ENCODE measurements at regions not wholly inside any gene's neighbourhood (a gene's known extent, or its start where the extent isn't known, plus 50 kb on each side); places are given as distances from the start of the nearest gene placed in this dataset.
"Not testable (repeated sequence)": the region's sequence is repeated elsewhere in the genome, so short reads cannot be mapped to it uniquely, and the experiment has no call there.

- DNase-seq: no peak
Measured at GRCh38 chr1:189726806-189727205, 750.9 kb downstream of the BRINP3 start.

DNA sequence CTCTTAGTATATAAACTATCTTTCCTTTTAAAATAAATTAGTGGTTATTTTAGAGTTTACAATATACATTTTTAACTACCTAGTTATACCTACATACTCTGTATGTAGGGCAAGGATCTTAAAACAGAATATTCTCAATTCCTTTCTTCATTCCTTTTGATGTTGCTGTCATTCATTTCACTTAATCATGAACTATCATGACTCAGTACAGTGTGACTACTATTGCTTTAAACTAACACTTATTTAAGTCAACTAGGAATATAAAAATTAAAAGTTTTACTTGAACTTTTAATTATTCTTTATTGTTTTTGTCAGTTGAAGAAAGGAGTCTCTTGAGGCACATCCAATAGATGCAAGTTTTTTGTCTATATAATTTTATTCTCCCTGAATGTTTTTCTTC, 726.4 kb downstream of the BRINP3 start:
- no peak for DNase-seq

- DNase-seq: no peak
Measured at GRCh38 chr1:189752461-189752995, 725.1 kb downstream of the BRINP3 start.

DNA sequence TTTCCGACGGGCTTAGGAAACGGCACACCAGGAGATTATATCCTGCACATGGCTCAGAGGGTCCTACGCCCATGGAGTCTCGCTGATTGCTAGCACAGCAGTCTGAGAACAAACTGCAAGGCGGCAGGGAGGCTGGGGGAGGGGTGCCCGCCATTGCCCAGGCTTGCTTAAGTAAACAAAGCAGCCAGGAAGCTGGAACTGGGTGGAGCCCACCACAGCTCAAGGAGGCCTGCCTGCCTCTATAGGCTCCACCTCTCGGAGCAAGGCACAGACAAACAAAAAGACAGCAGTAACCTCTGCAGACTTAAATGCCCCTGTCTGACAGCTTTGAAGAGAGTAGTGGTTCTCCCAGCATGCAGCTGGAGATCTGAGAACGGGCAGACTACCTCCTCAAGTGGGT, 722.6 kb downstream of the BRINP3 start:
- not testable (repeated sequence) for DNase-seq

DNA sequence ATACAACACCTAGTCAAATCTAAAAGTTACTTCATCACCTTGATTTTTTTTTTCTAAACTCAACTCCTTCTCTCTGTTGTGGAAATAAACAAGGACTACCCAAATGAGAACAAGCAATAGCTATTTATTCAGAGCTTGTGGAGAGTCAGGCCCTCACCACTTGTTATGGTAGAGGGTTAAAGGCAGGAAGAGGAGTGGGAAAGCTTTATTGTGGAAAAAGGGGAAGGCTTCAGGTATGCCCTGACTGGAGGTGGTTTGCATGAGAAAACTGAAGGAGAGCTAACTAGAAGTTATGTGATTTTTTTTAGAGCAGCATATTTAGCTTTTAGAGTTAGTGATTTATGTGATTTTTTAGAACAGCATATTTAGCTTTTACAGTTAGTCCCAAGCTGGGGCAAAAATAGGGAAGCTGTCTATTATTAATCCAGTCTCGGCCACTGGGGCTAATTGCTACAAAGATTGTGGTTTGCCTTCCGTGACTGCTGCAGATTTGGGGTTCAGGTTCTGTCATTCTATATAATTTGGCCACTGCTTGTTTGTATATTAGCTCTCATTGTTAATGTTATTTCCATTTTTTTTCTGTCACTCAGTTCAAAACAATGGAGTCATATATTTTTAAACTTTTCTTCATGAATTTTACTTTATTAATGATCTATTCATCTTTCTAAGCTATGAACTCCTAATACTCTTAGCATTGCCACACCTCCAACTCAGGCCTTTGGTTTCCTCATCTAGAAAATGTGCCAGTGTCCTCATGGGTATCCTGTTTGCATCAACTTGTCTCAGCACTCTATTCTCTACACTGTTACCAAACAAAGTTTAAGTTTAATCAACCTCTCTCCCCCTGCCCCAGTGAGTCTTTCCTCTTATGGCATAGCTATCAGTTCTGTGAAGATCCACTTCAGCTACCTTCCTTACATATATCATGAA, 713.0 kb downstream of the BRINP3 start:
- DNase-seq: no peak

GRCh38 chr1:189769448-189769847, 708.2 kb downstream of the BRINP3 start:
- DNase-seq: no peak

GRCh38 chr1:189774721-189775287, 702.9 kb downstream of the BRINP3 start:
- DNase-seq: no peak

- DNase-seq: no peak
Measured at GRCh38 chr1:189775343-189775742, 702.3 kb downstream of the BRINP3 start.

DNA sequence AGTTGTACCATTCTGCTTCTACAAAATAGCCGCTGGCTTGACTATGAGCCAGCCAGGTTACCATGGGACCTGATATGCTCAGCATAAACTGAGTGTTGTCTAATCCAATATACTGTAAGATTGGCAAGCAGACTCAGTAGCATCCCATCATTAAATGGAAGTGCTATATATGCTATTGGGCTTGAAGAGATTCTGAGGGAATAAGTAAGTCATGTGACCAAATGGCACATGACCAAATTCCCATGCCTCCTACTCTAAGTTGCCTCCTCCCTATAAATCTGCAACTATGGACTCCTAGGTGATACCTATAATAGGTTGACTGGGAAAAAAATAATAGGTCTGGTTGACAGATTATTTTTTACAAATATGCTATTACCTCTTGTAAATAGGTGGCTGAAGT, 698.6 kb downstream of the BRINP3 start:
- no peak for DNase-seq

- DNase-seq: no peak
Measured at GRCh38 chr1:189782295-189782694, 695.4 kb downstream of the BRINP3 start.

DNA sequence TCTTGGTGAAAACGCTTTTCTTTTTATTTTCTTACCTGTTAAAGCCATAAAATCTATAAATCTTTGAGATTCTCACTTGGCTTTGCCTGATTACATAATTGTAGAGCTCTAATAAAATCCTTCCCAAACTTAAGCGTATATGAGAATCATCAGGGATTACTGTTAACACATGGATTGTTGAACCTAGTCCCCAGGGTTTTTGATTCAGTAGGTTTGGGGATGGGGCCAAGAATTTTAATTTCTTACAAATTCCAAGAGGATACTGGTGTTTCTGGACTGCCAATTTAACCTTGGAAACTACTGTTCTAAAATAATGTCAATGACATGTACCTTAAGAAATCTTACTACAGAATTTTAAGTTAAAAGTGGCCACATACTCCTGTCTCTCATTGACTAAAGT, 694.2 kb downstream of the BRINP3 start:
- DNase-seq: no peak

DNA sequence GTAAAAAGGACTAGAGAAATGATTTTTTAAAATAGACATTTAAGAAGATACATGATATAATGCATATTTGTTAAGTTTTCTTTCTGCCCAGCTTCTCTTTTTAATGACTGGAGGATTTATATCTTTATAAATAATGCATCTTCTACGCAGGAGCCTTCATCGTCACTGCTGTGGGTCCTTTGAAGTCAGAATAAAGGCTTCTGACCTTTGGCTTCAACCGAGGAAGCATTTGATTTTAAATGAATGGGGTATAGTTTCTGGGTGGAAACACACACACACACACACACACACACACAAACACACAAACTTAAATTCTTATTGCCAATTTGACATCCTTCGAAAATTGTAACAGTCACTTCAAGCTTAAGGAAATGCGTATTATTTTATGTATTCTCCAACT, 690.9 kb downstream of the BRINP3 start:
- no peak for DNase-seq

DNA sequence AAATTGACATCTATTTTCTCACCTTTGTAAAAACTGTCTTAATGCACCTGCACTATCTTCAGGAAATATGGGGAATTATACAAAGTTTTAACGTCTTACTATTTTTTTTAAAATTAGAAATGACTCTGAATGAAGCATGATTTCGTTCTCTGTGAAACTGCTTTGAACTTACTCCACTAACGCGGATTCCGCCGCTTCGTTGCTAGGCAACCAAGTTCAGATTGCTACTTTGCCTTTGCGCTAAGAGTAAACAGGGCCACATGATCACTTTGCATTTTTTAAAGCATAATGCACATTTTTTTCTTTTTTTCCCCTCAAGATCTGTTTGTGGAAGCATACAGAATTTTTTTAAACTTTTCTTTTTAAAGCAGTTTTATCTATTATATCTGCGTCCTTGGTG, 690.5 kb downstream of the BRINP3 start:
- DNase-seq: no peak

DNA sequence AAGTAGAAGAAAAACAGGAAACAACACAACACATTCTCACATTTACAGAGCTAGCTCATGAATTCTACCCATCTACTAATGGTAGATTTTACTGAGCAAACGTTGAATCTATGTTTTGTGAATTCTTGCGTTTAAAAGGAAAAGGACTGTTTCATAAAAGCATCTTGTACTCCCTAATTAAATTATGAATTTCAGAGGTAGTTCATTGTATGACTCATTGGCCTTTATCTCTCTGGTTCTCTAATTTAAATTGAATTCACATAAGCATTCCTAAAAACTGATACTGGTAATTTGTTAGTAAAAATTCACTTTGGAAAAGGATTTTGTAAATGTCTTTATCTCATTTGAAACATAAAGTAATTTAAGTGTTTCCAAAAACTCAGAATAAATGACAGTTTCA, 687.3 kb downstream of the BRINP3 start:
- DNase-seq: no peak

DNA sequence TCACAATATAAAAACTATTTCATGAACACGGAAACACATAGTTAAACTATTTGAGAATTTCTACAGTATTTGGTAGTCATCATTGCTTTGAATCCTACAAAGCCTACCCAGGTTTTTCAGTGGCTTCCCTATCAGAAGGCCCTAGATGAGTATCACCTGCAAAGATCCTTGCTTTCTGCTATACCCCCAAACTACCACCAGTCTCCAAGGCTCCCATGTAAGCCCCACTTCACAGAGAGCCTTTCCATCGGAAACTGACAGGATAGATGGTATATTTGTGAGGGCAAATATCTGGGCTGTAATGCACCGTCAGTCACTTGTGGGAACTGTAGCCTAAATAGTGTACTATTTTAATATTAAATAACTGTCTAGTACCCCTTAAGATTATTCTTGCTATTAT, 674.3 kb downstream of the BRINP3 start:
- no peak for DNase-seq

- no peak for DNase-seq
Measured at GRCh38 chr1:189804352-189804751, 673.3 kb downstream of the BRINP3 start.

DNA sequence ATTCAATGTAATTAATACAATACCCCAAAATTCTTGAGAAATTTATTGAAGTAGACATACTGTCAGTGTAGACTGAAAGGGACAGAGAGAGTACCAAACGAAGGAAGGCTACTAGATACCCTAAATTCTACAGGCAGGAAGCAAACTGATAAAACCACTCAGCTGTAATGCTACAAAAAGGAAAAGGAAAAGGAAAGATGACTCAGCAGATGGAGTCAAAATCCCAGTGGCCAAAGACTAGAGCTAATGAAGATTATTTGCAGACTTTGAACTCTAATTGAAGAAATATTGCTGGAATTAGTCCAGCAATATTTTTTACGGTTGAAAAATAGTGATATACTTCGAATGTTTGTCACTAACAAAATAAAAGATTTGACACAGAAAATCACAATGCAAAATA, 671.9 kb downstream of the BRINP3 start:
- DNase-seq: no peak

- not testable (repeated sequence) for DNase-seq
Measured at GRCh38 chr1:189810639-189811038, 667.0 kb downstream of the BRINP3 start.

DNA sequence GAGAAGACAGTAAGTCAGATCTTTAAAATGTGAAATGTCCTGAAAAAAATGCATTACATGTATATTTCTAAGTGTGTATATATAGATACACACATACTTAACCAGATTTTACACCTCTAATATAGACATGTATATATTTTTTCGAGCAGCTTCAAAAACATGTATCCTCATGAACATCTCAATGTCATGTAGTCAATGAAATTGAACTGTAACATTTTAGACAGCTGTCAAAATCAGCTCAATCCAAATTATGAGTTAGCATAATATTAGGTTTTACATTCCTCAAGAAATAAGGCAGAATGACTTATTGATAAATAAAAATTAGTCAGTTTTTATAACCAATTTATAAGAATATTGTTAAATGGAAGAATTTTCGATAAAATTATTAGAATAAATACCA, 665.7 kb downstream of the BRINP3 start:
- no peak for DNase-seq

- no peak for DNase-seq
Measured at GRCh38 chr1:189816558-189816957, 661.1 kb downstream of the BRINP3 start.

- no peak for DNase-seq
Measured at GRCh38 chr1:189819751-189820150, 657.9 kb downstream of the BRINP3 start.

GRCh38 chr1:189821833-189822232, 655.8 kb downstream of the BRINP3 start:
- no peak for DNase-seq

- DNase-seq: no peak
Measured at GRCh38 chr1:189834813-189835212, 642.9 kb downstream of the BRINP3 start.

GRCh38 chr1:189847613-189848012, 630.1 kb downstream of the BRINP3 start:
- DNase-seq: no peak

Data from CD4-positive, alpha-beta T cell treated with Interleukin-17A for 4 hours (primary cell).